ENCODE measurements at regions not wholly inside any gene's neighbourhood (a gene's known extent, or its start where the extent isn't known, plus 50 kb on each side); places are given as distances from the start of the nearest gene placed in this dataset.
A peak's percentile ranks its signal among the peaks of the same experiment; 100 is the strongest.

DNA sequence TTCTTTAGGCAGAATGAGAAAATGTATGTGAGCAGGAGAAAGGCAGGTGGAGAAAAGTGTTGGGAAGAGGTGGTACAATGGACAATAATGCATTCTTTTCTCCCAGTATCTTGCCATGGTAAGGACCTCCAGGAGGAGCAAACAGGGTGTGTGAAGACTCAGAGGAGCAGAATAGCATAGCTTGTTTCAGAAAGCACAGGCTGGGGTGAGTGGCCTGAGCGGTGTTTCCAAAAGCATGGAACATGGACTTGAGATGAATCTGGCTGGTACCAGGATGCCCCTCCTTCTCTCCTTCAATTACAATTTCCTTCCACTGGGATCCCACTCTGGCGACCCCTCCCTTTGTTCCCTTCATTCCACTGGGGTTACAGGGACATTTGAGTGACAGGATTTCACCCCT lies 123.4 kb upstream of the TNR start:
- Histone ChIP-seq H3K4me1 (ENCODE audit: control insufficient read depth, insufficient read depth, low read length) (no peaks in the 10 kb centered on the region), H3K36me3 (ENCODE audit: control insufficient read depth in 2 of 2, insufficient read depth in 1 of 2, low read length in 2 of 2) (no peaks in the 10 kb centered on the region), H3K27ac (ENCODE audit: extremely low read depth, low read depth, low read length) (no peak overlapping the region), H3K9me3 (ENCODE audit: control insufficient read depth, insufficient read depth, low read depth, low read length) (no peaks in the 10 kb centered on the region), H3K4me3 (ENCODE audit: low read depth, low read length) (no peak overlapping the region)
- POLR2A ChIA-PET: no interaction called here
- TF ChIP-seq ZNF140 (tag by site-specific recombination; IDR thresholded peaks at IDR 0.05): peak; percentile 77; the same call in 1 of the 2 replicates
- TF ChIP-seq ZNF791 (tag by site-specific recombination; IDR thresholded peaks at IDR 0.05): no peak
- TF ChIP-seq, protein P1, sequence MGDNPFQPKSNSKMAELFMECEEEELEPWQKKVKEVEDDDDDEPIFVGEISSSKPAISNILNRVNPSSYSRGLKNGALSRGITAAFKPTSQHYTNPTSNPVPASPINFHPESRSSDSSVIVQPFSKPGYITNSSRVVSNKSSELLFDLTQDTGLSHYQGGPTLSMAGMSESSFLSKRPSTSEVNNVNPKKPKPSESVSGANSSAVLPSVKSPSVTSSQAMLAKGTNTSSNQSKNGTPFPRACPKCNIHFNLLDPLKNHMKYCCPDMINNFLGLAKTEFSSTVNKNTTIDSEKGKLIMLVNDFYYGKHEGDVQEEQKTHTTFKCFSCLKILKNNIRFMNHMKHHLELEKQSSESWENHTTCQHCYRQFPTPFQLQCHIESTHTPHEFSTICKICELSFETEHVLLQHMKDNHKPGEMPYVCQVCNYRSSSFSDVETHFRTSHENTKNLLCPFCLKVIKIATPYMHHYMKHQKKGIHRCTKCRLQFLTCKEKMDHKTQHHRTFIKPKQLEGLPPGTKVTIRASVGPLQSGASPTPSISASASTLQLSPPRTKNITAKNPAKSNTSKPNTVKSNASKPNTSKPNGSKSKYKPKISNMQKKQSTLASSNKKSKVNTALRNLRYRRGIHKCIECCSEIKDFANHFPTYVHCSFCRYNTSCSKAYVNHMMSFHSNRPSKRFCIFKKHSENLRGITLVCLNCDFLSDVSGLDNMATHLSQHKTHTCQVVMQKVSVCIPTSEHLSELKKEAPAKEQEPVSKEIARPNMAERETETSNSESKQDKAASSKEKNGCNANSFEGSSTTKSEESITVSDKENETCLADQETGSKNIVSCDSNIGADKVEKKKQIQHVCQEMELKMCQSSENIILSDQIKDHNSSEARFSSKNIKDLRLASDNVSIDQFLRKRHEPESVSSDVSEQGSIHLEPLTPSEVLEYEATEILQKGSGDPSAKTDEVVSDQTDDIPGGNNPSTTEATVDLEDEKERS (tag by site-specific recombination; IDR thresholded peaks at IDR 0.05): no peak
- CTCF ChIA-PET: interaction anchor here (0.7 kb wide), 1 partner anchor 275 kb away, joined by 6 read pairs; no protein-coding TSS in a partner anchor

DNA sequence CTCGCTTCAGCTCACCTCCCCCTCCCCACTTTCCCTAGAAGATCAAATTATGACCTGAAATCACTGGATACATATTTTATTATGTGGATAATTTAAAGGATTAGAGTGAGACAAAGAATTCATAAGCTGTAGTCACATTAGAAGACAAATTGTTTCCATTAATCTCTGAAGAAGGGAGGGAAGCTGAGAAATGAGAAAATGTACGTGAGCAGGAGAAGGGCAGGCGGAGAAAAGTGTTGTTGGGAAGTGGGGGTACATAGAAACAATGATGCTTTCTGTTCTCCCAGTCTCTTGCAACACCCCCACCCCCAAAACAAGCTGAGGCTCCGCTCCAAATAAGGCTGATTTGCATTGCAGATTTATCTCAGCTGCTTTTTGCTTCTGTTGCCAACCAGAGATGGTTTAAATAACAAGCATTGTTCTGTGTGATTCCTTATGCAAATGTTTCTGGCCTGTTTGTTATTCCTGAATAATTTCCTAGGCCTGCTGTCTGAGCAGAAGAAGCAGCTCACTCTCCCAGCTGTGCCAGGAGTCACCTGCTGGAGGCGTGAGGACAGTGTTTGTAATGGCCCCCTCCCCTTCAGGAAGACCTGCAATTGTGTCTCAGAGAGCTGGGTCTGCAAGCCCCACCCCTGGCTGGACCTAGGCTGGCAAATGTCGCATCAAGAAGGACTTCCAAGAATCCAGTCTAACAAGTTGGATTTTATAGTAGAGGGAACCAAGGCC lies 121.8 kb upstream of the TNR start:
- H3K4me1 ChIP-seq (ENCODE audit: control insufficient read depth, insufficient read depth, low read length): no peaks in the 10 kb centered on the region
- H3K27ac ChIP-seq (ENCODE audit: extremely low read depth, low read depth, low read length): no peak overlapping the region
- POLR2A ChIA-PET: no interaction called here

DNA sequence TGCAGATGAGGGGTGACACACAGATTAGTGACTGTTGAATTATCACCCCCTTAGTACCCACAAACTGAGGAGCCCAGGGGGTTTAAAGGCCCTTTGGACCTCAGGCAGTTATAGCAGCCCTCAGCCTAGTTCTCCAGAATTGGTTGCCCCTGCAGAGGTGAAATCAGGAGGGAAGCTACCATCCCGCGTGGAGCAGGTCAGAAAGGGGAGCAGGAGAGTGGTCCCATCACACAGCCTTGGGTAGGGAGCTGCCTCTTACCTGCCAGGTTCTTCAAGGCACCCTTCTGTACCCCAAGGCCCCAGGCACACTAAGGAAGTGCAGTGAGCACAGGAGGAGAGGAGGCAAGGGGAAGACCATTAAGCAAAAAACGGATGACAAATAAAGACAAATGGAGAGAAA lies 121.2 kb upstream of the TNR start:
- Histone ChIP-seq H3K4me3 (ENCODE audit: low read depth, low read length) (no peak overlapping the region), H3K4me1 (ENCODE audit: control insufficient read depth, insufficient read depth, low read length) (no peaks in the 10 kb centered on the region), H3K9me3 (ENCODE audit: control insufficient read depth, insufficient read depth, low read depth, low read length) (no peaks in the 10 kb centered on the region), H3K27ac (ENCODE audit: extremely low read depth, low read depth, low read length) (no peak overlapping the region), H3K36me3 (ENCODE audit: control insufficient read depth in 2 of 2, insufficient read depth in 1 of 2, low read length in 2 of 2) (no peaks in the 10 kb centered on the region)
- POLR2A ChIA-PET: no interaction called here
- CTCF ChIA-PET: no interaction called here
- TF ChIP-seq BCL11B (tag by site-specific recombination; IDR thresholded peaks at IDR 0.05; ENCODE audit: low read depth): no peak
- TF ChIP-seq IKZF3 (tag by site-specific recombination; IDR thresholded peaks at IDR 0.05): no peak
- no peak for TF ChIP-seq ZNF350 (tag by site-specific recombination; IDR thresholded peaks at IDR 0.05)
- no peak for TF ChIP-seq GLI2 (tag by site-specific recombination; IDR thresholded peaks at IDR 0.05; ENCODE audit: borderline replicate concordance, low read depth)
- no peak for TF ChIP-seq KLF9 (tag by site-specific recombination; IDR thresholded peaks at IDR 0.05; ENCODE audit: low read depth)

More for the DNA sequence above, 121.8 kb upstream of the TNR start:
- H3K36me3 ChIP-seq (ENCODE audit: control insufficient read depth in 2 of 2, insufficient read depth in 1 of 2, low read length in 2 of 2): no peaks in the 10 kb centered on the region
- no peak overlapping the region for H3K4me3 ChIP-seq (ENCODE audit: low read depth, low read length)
- no peaks in the 10 kb centered on the region for H3K9me3 ChIP-seq (ENCODE audit: control insufficient read depth, insufficient read depth, low read depth, low read length)
- TF ChIP-seq OVOL3 (tag by site-specific recombination; IDR thresholded peaks at IDR 0.05) (no peak), ZNF426 (tag by site-specific recombination; IDR thresholded peaks at IDR 0.05) (no peak), ZNF501 (tag by site-specific recombination; IDR thresholded peaks at IDR 0.05) (no peak), ZSCAN23 (tag by site-specific recombination; IDR thresholded peaks at IDR 0.05) (no peak), ZNF776 (tag by site-specific recombination; IDR thresholded peaks at IDR 0.05; ENCODE audit: borderline replicate concordance) (no peak), KLF7 (tag by site-specific recombination; IDR thresholded peaks at IDR 0.05; ENCODE audit: borderline replicate concordance) (no peak), SP7 (tag by site-specific recombination; IDR thresholded peaks at IDR 0.05) (no peak), YY1 (tag by site-specific recombination; IDR thresholded peaks at IDR 0.05) (no peak), ZNF830 (tag by site-specific recombination; IDR thresholded peaks at IDR 0.05; ENCODE audit: low read depth) (no peak), ZSCAN30 (tag by site-specific recombination; IDR thresholded peaks at IDR 0.05) (no peak), ZBTB17 (tag by site-specific recombination; IDR thresholded peaks at IDR 0.05) (no peak), ZNF791 (tag by site-specific recombination; IDR thresholded peaks at IDR 0.05) (no peak), GLI4 (tag by site-specific recombination; IDR thresholded peaks at IDR 0.05) (no peak), ZNF266 (tag by site-specific recombination; IDR thresholded peaks at IDR 0.05; ENCODE audit: low read depth) (no peak)
- TF ChIP-seq, protein P2, sequence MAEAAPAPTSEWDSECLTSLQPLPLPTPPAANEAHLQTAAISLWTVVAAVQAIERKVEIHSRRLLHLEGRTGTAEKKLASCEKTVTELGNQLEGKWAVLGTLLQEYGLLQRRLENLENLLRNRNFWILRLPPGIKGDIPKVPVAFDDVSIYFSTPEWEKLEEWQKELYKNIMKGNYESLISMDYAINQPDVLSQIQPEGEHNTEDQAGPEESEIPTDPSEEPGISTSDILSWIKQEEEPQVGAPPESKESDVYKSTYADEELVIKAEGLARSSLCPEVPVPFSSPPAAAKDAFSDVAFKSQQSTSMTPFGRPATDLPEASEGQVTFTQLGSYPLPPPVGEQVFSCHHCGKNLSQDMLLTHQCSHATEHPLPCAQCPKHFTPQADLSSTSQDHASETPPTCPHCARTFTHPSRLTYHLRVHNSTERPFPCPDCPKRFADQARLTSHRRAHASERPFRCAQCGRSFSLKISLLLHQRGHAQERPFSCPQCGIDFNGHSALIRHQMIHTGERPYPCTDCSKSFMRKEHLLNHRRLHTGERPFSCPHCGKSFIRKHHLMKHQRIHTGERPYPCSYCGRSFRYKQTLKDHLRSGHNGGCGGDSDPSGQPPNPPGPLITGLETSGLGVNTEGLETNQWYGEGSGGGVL (tag by site-specific recombination; IDR thresholded peaks at IDR 0.05): no peak
- TF ChIP-seq, protein P3, sequence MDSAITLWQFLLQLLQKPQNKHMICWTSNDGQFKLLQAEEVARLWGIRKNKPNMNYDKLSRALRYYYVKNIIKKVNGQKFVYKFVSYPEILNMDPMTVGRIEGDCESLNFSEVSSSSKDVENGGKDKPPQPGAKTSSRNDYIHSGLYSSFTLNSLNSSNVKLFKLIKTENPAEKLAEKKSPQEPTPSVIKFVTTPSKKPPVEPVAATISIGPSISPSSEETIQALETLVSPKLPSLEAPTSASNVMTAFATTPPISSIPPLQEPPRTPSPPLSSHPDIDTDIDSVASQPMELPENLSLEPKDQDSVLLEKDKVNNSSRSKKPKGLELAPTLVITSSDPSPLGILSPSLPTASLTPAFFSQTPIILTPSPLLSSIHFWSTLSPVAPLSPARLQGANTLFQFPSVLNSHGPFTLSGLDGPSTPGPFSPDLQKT (IDR thresholded peaks at IDR 0.05; ENCODE audit: borderline replicate concordance, low read depth, low read length): no peak
- CTCF ChIA-PET: interaction anchor here (0.7 kb wide), 1 partner anchor 548 kb away, joined by 3 read pairs; no protein-coding TSS in a partner anchor
